DND-41 (cell line): ENCODE measurements at regions not wholly inside any gene's neighbourhood (a gene's known extent, or its start where the extent isn't known, plus 50 kb on each side); places are given as distances from the start of the nearest gene placed in this dataset.

Experiments used
- ATAC-seq: fragments of 200-7000 bp; cut with Tn5 transposase; 3 replicates; pipeline ENCODE4 v1.9.1; 2021; ENCODE audit warnings: low read depth; ENCODE audit not compliant: insufficient read depth
- DNase-seq: peaks from one replicate; pipeline ENCODE4 v3.0.0-alpha.2; 2020
- H2AFZ ChIP-seq: 2 replicates; pipeline ENCODE4 v1.6.0; 2012; ENCODE audit warnings: low read depth, low read length
- H3K27ac ChIP-seq: 2 replicates; pipeline ENCODE4 v1.5.1; 2012; ENCODE audit warnings: low read length, inconsistent platforms
- H3K27me3 ChIP-seq: fragments of 200-600 bp; sonication (generic); 2 replicates; pipeline ENCODE4 v1.6.0; 2012; ENCODE audit warnings: low read length, mild to moderate bottlenecking, inconsistent platforms; ENCODE audit not compliant: insufficient read depth, poor library complexity
- H3K36me3 ChIP-seq: 2 replicates; pipeline ENCODE4 v1.5.1; 2012; ENCODE audit warnings: low read length, inconsistent platforms; ENCODE audit not compliant: insufficient read depth
- H3K4me1 ChIP-seq: 2 replicates; pipeline ENCODE4 v1.5.1; 2012; ENCODE audit warnings: mild to moderate bottlenecking, low read length; ENCODE audit not compliant: insufficient read depth
- H3K4me2 ChIP-seq: 2 replicates; pipeline ENCODE4 v1.6.0; 2012; ENCODE audit warnings: mild to moderate bottlenecking, moderate library complexity, low read length, inconsistent platforms; ENCODE audit not compliant: insufficient read depth
- H3K4me3 ChIP-seq, 2 experiments: fragments of 200-600 bp in 1 of 2; shearing (Covaris generic) in 1 of 2; 2 replicates each; pipeline ENCODE4 v1.5.1; 2012 to 2016; ENCODE audit warnings: inconsistent platforms in 2 of 2, low read length in 2 of 2, mild to moderate bottlenecking in 2 of 2, low read depth in 1 of 2, moderate library complexity in 1 of 2
- H3K79me2 ChIP-seq: 2 replicates; pipeline ENCODE4 v1.6.0; 2012; ENCODE audit warnings: low read length, inconsistent platforms; ENCODE audit not compliant: insufficient read depth
- H3K9ac ChIP-seq: 2 replicates; pipeline ENCODE4 v1.6.0; 2012; ENCODE audit warnings: low read depth, mild to moderate bottlenecking, inconsistent platforms, low read length, moderate library complexity
- H3K9me3 ChIP-seq: 2 replicates; pipeline ENCODE4 v1.5.1; 2012; ENCODE audit warnings: low read length, moderate library complexity, mild to moderate bottlenecking, inconsistent platforms; ENCODE audit not compliant: insufficient read depth, severe bottlenecking
- H4K20me1 ChIP-seq: 2 replicates; pipeline ENCODE4 v1.6.0; 2012; ENCODE audit warnings: low read length; ENCODE audit not compliant: insufficient read depth
- EZH2 ChIP-seq: IDR thresholded peaks from 3 replicates; pipeline ENCODE4 v1.6.1; 2012; ENCODE audit warnings: borderline replicate concordance, low read depth, mild to moderate bottlenecking, moderate library complexity, low read length, inconsistent platforms; ENCODE audit not compliant: severe bottlenecking
- TF ChIP-seq, protein P1 (sequence below): IDR thresholded peaks from 2 replicates; pipeline ENCODE4 v1.5.1; 2012; ENCODE audit warnings: borderline replicate concordance, low read length, moderate library complexity, mild to moderate bottlenecking; ENCODE audit not compliant: poor library complexity, severe bottlenecking; ENCODE audit errors: extremely low read depth

- H3K27me3 ChIP-seq = no peaks in the 10 kb centered on the region
- no peaks in the 10 kb centered on the region for H4K20me1 ChIP-seq
- no peak for ATAC-seq
- DNase-seq = no peak
- TF ChIP-seq, protein P1, sequence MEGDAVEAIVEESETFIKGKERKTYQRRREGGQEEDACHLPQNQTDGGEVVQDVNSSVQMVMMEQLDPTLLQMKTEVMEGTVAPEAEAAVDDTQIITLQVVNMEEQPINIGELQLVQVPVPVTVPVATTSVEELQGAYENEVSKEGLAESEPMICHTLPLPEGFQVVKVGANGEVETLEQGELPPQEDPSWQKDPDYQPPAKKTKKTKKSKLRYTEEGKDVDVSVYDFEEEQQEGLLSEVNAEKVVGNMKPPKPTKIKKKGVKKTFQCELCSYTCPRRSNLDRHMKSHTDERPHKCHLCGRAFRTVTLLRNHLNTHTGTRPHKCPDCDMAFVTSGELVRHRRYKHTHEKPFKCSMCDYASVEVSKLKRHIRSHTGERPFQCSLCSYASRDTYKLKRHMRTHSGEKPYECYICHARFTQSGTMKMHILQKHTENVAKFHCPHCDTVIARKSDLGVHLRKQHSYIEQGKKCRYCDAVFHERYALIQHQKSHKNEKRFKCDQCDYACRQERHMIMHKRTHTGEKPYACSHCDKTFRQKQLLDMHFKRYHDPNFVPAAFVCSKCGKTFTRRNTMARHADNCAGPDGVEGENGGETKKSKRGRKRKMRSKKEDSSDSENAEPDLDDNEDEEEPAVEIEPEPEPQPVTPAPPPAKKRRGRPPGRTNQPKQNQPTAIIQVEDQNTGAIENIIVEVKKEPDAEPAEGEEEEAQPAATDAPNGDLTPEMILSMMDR = no peak
- no peak for TF ChIP-seq EZH2
- no peak overlapping the region for H3K9ac ChIP-seq
- no peak overlapping the region for H2AFZ ChIP-seq
- no peak overlapping the region for H3K4me3 ChIP-seq
- H3K4me2 ChIP-seq = no peak overlapping the region
- peaks cover 11% of the 10 kb centered on the region for H3K9me3 ChIP-seq
- H3K4me1 ChIP-seq = no peaks in the 10 kb centered on the region
- H3K79me2 ChIP-seq = no peaks in the 10 kb centered on the region
- no peaks in the 10 kb centered on the region for H3K36me3 ChIP-seq
- H3K27ac ChIP-seq = no peak overlapping the region
These were observed 854.1 kb upstream of the TMEM132C start for GRCh38 chr12:127412866-127413265.

DNA sequence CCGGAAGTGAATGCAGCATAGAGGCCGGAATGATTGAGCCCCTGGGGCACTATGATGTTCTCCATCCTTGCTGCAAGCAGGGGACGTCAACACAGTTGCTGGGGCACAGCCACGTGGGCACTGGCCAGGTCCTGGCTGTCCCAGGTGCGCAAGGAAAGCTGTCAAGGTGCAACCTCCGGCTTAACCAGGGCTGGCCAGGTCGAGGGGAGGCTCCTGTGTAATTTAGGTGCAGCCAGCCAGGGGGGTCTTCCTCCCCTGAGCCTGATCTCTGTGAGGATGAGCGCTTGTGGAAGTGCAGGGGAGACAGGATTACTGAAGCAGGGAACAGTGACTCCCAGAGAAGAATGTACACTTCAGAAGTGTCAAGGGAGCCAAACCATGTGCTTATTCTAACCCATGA is 852.8 kb upstream of the TMEM132C start:
- no peak for DNase-seq
- H3K36me3 ChIP-seq = no peaks in the 10 kb centered on the region
- TF ChIP-seq, protein P1 = no peak
- no peak for TF ChIP-seq EZH2

GRCh38 chr12:127414636-127415035 is 852.3 kb upstream of the TMEM132C start:
- Histone ChIP-seq H2AFZ (no peak overlapping the region), H4K20me1 (no peaks in the 10 kb centered on the region), H3K4me1 (no peaks in the 10 kb centered on the region), H3K9me3 (peaks cover 23% of the 10 kb centered on the region), H3K4me3 (no peak overlapping the region; a peak in 1 of 4 replicates), H3K79me2 (no peaks in the 10 kb centered on the region), H3K36me3 (no peaks in the 10 kb centered on the region), H3K27ac (no peak overlapping the region), H3K27me3 (no peaks in the 10 kb centered on the region), H3K4me2 (no peak overlapping the region), H3K9ac (no peak overlapping the region)
- no peak for ATAC-seq
- TF ChIP-seq EZH2 = no peak
- TF ChIP-seq, protein P1 = no peak
- DNase-seq = no peak

More for the DNA sequence above, 852.8 kb upstream of the TMEM132C start:
- no peaks in the 10 kb centered on the region for H3K27me3 ChIP-seq
- no peaks in the 10 kb centered on the region for H3K79me2 ChIP-seq
- H2AFZ ChIP-seq = no peak overlapping the region
- peaks cover 21% of the 10 kb centered on the region for H3K9me3 ChIP-seq
- no peak for ATAC-seq
- H3K27ac ChIP-seq = no peak overlapping the region
- no peak overlapping the region for H3K4me3 ChIP-seq
- H3K4me2 ChIP-seq = no peak overlapping the region
- H4K20me1 ChIP-seq = no peaks in the 10 kb centered on the region
- H3K4me1 ChIP-seq = no peaks in the 10 kb centered on the region
- no peak overlapping the region for H3K9ac ChIP-seq

DNA sequence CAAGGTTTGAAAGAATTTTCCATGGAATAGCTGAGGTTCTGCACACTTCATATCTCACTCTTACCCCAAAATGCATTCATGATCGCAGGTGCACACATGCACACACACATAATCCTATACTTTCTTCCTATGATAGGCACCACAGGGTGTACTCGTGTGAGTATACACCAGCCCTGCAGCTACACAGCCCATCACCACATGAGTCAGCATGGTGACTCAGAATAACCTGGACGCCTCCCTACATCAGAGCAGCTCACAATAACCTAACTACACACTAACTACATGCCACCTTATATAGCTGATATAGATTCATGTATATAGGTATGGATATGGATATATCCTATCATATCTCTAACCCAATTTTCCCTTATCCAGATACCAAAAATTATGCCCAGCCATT is 850.2 kb upstream of the TMEM132C start:
- H3K79me2 ChIP-seq = no peaks in the 10 kb centered on the region
- no peak for TF ChIP-seq EZH2
- TF ChIP-seq, protein P1 = no peak
- H3K36me3 ChIP-seq = no peaks in the 10 kb centered on the region
- no peaks in the 10 kb centered on the region for H3K4me1 ChIP-seq
- H3K27ac ChIP-seq = no peak overlapping the region
- peaks cover 26% of the 10 kb centered on the region for H3K9me3 ChIP-seq
- DNase-seq (no peak), ATAC-seq (no peak)
- H4K20me1 ChIP-seq = no peaks in the 10 kb centered on the region
- no peak overlapping the region for H3K9ac ChIP-seq
- H2AFZ ChIP-seq = no peak overlapping the region
- H3K4me3 ChIP-seq = no peak overlapping the region
- H3K4me2 ChIP-seq = no peak overlapping the region
- H3K27me3 ChIP-seq = no peaks in the 10 kb centered on the region
